SH-SY5Y (cell line): ENCODE measurements at regions not wholly inside any gene's neighbourhood (a gene's known extent, or its start where the extent isn't known, plus 50 kb on each side); places are given as distances from the start of the nearest gene placed in this dataset.

ENCODE experiments used
- GATA2 ChIP-seq: IDR thresholded peaks from 2 replicates; pipeline ENCODE4 v1.6.1; 2011; ENCODE audit warnings: mild to moderate bottlenecking, low read depth, low read length
- GATA3 ChIP-seq: IDR thresholded peaks from 2 replicates; pipeline ENCODE4 v1.6.1; 2011; ENCODE audit warnings: low read depth, mild to moderate bottlenecking, low read length, moderate library complexity

DNA sequence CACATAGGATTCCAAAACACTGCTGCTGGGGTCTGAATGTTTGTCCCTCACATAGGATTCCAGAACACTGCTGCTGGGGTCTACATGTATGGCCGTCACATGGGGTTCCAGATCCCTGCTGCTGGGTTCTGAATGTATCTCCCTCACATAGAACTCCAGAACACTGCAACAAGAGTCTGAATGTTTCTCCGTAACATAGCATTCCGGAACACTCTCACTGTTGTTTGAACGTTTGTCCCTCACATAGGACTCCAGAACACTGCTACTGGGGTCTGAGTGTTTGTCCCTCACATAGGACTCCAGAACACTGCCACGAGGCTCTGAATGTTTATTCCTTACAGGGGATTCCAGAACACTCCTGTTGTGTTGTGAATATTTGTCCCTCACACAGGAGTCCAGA is 216.8 kb downstream of the FOXD4L6 start:
- no peak for TF ChIP-seq GATA2
- TF ChIP-seq GATA3 = no peak
